Body of pancreas (tissue), 4 donors: ENCODE measurements at regions not wholly inside any gene's neighbourhood (a gene's known extent, or its start where the extent isn't known, plus 50 kb on each side); places are given as distances from the start of the nearest gene placed in this dataset.

Experiments
- ATAC-seq: fragments of 150-250 bp; one replicate; pipeline ENCODE4 v1.9.1; 2016
- DNase-seq, 4 donors: peaks; one replicate each; pipeline ENCODE4 v3.0.0-alpha.2; 2019
- H3K27ac ChIP-seq, 4 donors: fragments of 200-600 bp; sonication (generic); 1 replicate in 3 of 4; 2 replicates in 1 of 4; pipeline versions ENCODE4 v1.5.1 to v1.6.1; 2016 to 2019; ENCODE audit warnings: mild to moderate bottlenecking in 1 of 4, mixed read lengths in 1 of 4, moderate library complexity in 1 of 4
- H3K27me3 ChIP-seq, 2 donors: fragments of 200-600 bp; sonication (generic); one replicate each; pipeline ENCODE4 v1.6.0; 2016; ENCODE audit warnings: mild to moderate bottlenecking in 1 of 2
- H3K36me3 ChIP-seq, 2 donors: fragments of 200-600 bp; sonication (generic); replicated peaks in 1 of 2; 2 replicates each; pipeline ENCODE4 v1.5.1; 2016; ENCODE audit warnings: low read depth in 2 of 2; ENCODE audit not compliant: insufficient read depth in 1 of 2
- H3K4me1 ChIP-seq: fragments of 200-600 bp; sonication (generic); one replicate; pipeline ENCODE4 v1.6.0; 2016
- H3K4me3 ChIP-seq, 2 donors: fragments of 200-600 bp; sonication (generic); 1 replicate in 1 of 2; 2 replicates in 1 of 2; pipeline ENCODE4 v1.5.1; 2016 to 2019
- H3K9me3 ChIP-seq, 3 donors: fragments of 200-600 bp; sonication (generic); 1 replicate in 2 of 3; 2 replicates in 1 of 3; pipeline ENCODE4 v1.5.1; 2016
- POLR2A ChIP-seq, 3 donors: fragments of 450-650 bp; IDR thresholded peaks; one replicate each; pipeline ENCODE4 v1.6.1; 2016; ENCODE audit warnings: antibody characterized with exemption in 3 of 3, mild to moderate bottlenecking in 2 of 3
- WGBS, 2 donors: methylation state at CpG; one replicate each; pipeline ENCODE4 v1.1.5; 2017; 5-methylcytosine and 5-hydroxymethylcytosine counted together
- intact Hi-C: fragments of 100-400 bp; cut with DNase I; formaldehyde crosslinking; loops from one replicate; pipeline ENCODE4 v1.15.1; 2023
- TF ChIP-seq, protein P1 (sequence below), 7 experiments: fragments of 450-650 bp in 4 of 7; fragments of 200-600 bp in 3 of 7; sonication (generic) in 3 of 7; IDR thresholded peaks; one replicate each; pipeline ENCODE4 v1.5.1; 2016 to 2019; ENCODE audit warnings: antibody characterized with exemption in 7 of 7

DNA sequence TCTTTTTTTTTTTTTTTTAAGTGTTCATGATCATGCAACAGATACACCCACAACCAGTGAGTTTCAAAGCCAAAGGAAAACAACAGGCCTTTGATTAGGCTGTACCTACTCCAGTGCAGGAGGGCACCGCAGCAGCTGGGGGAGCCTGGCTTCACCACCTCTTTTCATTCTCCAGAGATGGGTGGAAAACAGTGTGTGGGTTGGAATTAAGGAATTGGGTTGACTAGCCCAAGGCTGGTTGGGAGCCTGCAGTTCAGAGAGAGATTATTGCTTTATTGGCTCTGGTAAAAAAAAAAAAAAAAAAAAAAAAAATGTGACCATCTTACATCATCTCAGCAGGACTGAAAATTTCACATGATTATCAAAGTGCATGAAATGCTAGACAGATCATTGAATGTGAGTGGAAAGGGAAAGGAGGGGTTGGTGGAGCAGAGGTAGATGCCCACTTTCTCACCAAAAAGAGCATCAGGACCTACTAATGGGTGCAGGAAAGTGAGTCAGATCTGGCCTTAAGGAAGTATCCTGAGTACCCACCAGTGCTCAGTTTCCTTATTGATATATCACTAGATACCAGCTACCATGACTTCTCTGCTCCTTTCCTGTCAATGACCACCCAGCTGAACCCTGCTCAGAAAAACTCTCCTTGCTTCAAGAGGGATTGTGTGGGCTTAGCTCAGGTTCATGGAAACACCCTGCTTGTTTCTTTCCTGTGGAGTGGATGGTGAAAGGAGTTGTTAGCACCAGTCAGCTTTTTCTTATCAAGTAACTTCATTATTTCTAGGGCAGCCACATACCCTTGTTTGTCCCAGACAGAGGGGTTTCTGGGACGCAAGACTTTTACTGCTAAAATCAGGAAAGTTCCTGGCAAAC is 54.8 kb upstream of the DYRK2 start:
- no peaks in the 10 kb centered on the region for H3K36me3 ChIP-seq
- intact Hi-C loops: no loop called here
- H3K9me3 ChIP-seq: no peaks in the 10 kb centered on the region
- peak overlapping the region in 2 of 4 donors; percentile 52 to 74 for H3K27ac ChIP-seq
- 73 to 86% methylated on average over 2 of the region's 2 CpGs for WGBS, 2 donors
- no peak for TF ChIP-seq POLR2A (IDR thresholded peaks at IDR 0.05)
- TF ChIP-seq, protein P1, sequence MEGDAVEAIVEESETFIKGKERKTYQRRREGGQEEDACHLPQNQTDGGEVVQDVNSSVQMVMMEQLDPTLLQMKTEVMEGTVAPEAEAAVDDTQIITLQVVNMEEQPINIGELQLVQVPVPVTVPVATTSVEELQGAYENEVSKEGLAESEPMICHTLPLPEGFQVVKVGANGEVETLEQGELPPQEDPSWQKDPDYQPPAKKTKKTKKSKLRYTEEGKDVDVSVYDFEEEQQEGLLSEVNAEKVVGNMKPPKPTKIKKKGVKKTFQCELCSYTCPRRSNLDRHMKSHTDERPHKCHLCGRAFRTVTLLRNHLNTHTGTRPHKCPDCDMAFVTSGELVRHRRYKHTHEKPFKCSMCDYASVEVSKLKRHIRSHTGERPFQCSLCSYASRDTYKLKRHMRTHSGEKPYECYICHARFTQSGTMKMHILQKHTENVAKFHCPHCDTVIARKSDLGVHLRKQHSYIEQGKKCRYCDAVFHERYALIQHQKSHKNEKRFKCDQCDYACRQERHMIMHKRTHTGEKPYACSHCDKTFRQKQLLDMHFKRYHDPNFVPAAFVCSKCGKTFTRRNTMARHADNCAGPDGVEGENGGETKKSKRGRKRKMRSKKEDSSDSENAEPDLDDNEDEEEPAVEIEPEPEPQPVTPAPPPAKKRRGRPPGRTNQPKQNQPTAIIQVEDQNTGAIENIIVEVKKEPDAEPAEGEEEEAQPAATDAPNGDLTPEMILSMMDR (IDR thresholded peaks at IDR 0.05): no peak
- no peaks in the 10 kb centered on the region for H3K27me3 ChIP-seq
- ATAC-seq (no peak), DNase-seq (no peak)
- H3K4me1 ChIP-seq: peaks cover 9% of the 10 kb centered on the region
- H3K4me3 ChIP-seq: no peak overlapping the region

DNA sequence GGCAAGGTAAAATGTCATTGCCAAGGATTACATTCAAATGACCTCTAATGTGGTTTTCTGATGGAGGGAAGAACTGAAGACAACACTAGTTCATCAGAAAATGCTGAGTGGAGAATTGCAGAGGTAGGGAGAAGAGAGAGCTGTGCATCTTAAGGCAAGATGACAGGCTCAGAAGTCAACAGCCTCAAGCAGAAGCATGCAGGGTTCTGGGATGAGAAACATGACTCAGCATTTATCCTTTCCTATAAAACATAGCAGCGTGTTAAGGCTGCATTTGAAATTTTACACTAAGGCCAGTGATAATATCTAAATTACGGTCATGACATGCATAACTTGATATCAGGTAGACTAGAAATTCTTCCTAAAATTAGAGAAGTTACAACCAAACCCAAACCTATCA is 53.7 kb upstream of the DYRK2 start:
- Histone ChIP-seq H3K36me3 (no peaks in the 10 kb centered on the region), H3K4me1 (peaks cover 9% of the 10 kb centered on the region), H3K27me3 (no peaks in the 10 kb centered on the region), H3K4me3 (no peak overlapping the region), H3K27ac (no peak overlapping the region), H3K9me3 (no peaks in the 10 kb centered on the region)
- DNase-seq (no peak), ATAC-seq (no peak)
- WGBS, 2 donors: 81 to 91% methylated on average over 2 of the region's 2 CpGs
- TF ChIP-seq, protein P1 (IDR thresholded peaks at IDR 0.05): no peak
- TF ChIP-seq POLR2A (IDR thresholded peaks at IDR 0.05): no peak
- intact Hi-C loops: no loop called here

DNA sequence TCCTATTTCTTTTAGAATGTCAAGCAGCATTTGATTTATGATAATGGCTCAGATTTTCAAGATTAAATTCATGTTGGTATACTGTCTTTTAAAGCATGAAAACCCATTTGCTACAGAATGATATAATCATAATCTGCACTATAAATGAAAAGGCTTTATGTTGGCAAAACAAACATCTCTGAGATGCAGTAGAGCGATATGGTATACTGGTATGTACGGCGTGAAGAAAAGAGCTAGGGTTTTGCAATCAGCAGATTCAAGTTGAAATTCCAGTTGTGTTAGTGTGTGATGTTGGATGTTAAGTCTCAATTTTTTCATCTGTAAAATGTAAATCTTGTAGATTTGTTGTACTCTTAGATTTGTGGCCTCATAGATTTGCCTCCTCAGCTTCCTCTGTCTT is 53.2 kb upstream of the DYRK2 start:
- WGBS, 2 donors: 63 to 65% methylated on average over 3 of the region's 3 CpGs
- H3K9me3 ChIP-seq: no peaks in the 10 kb centered on the region
- H3K27ac ChIP-seq: no peak overlapping the region
- H3K27me3 ChIP-seq: no peaks in the 10 kb centered on the region
- H3K36me3 ChIP-seq: no peaks in the 10 kb centered on the region
- ATAC-seq: no peak
- no peak for DNase-seq
- no peak overlapping the region for H3K4me3 ChIP-seq
- intact Hi-C loops: no loop called here
- H3K4me1 ChIP-seq: peaks cover 9% of the 10 kb centered on the region
- no peak for TF ChIP-seq POLR2A (IDR thresholded peaks at IDR 0.05)
- TF ChIP-seq, protein P1 (IDR thresholded peaks at IDR 0.05): no peak

DNA sequence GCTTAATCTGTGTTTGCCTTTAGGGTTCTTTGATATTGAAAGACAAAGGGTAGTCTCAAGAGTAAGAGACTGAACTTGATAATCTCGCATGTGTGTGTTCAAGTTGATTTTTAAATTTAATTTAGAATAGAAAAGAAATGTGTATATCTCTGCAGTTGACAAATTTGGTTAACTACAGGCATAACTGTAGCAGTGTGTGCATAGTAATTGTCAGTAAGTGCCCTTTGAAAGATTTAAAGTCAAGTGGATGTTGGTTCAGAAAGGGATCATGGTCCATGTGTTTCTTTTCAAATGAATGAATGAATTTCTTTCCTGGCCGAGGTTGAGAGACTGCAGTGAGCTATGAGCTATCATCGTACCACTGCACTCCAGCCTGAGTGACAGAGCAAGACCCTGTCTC is 49.9 kb upstream of the DYRK2 start:
- ATAC-seq (no peak), DNase-seq (no peak)
- no peak overlapping the region for H3K4me3 ChIP-seq
- TF ChIP-seq, protein P1 (IDR thresholded peaks at IDR 0.05): no peak
- no peak for TF ChIP-seq POLR2A (IDR thresholded peaks at IDR 0.05)
- H3K27ac ChIP-seq: no peak overlapping the region
- intact Hi-C loops: no loop called here
- H3K9me3 ChIP-seq: no peaks in the 10 kb centered on the region
- H3K27me3 ChIP-seq: no peaks in the 10 kb centered on the region
- H3K4me1 ChIP-seq: no peaks in the 10 kb centered on the region
- 82 to 84% methylated on average over 3 of the region's 3 CpGs for WGBS, 2 donors
- H3K36me3 ChIP-seq: no peaks in the 10 kb centered on the region
